GM08714 (cell line): ENCODE measurements at regions not wholly inside any gene's neighbourhood (a gene's known extent, or its start where the extent isn't known, plus 50 kb on each side); places are given as distances from the start of the nearest gene placed in this dataset.

ENCODE experiments used
- H3K4me3 ChIP-seq: fragments of 200-500 bp; sonication (Bioruptor generic); 2 replicates; pipeline ENCODE4 v1.5.1; 2014; ENCODE audit warnings: mild to moderate bottlenecking, low read length, inconsistent platforms
- ZNF274 ChIP-seq: IDR thresholded peaks from 2 replicates; pipeline ENCODE4 v1.6.1; 2012; ENCODE audit warnings: mild to moderate bottlenecking, low read depth, low read length

DNA sequence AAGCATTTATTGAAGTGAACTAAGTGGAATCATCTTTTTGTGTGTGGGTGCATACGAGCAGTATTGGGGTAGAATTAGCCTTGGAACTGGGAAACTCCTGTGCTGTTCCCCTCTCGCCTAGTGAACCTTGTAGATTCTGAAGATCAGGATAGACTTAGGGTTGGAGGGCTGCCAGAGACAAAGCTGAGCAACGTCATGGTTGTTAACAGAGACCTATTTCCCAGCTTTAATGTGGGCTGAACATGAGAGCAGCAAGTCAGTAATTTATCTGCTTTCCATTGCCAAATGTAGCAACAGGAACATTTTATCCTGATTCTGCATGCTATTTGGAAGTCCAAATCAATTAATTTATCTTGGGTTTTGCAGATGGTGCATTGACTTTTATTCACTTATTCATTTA, 246.6 kb downstream of the IL20RB start:
- no peak for TF ChIP-seq ZNF274

DNA sequence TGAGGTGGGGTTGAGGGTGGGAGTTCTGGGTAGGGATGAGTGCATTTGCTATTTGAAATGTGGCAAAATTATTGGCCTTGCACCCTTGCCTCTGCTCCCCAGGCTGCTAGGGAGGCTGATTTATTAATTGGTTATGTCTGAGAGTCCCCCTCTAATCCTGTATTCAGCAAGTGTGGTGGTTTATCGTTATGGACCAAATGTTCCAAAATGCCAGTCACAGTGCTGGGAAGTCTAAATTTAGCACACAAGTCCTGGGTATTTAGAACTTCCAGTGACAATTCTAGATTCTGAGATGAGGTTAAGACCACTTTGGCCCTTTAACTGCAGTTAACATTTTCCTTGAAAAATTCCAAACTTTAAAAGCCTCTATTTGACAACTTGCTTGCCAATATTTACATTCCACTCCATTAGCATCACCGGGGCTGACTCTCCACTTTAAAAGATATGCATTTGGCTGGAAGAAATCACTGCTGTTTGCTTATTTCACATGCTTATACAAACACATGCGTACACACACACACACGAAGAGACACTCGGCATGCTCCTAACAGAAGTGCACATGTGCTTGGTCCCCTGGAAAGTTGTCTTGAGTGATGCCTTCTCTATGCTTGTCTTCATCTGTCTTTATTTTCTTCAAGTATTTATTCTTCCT, 247.7 kb downstream of the IL20RB start:
- no peak overlapping the region for H3K4me3 ChIP-seq
- TF ChIP-seq ZNF274: no peak

More for the DNA sequence above, 246.6 kb downstream of the IL20RB start:
- no peak overlapping the region for H3K4me3 ChIP-seq

DNA sequence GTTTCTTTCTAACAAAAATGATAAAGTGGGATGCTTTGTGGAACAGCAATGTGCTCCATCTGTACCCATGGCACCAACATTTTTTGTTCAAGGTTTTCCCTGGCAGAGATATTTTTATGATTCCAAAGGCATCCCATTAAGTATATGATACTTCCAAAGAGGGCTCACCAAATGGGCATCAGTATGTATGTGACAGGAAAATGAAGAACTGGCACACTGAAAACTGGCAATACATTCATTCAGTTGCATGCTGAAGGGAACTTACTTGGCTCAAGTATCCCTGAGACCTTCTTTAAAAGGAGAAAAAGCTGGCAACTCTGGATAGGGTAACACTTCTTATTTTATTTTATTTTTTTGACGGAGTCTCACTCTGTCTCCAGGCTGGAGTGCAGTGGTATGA, 249.8 kb downstream of the IL20RB start:
- TF ChIP-seq ZNF274: no peak
- no peak overlapping the region for H3K4me3 ChIP-seq

DNA sequence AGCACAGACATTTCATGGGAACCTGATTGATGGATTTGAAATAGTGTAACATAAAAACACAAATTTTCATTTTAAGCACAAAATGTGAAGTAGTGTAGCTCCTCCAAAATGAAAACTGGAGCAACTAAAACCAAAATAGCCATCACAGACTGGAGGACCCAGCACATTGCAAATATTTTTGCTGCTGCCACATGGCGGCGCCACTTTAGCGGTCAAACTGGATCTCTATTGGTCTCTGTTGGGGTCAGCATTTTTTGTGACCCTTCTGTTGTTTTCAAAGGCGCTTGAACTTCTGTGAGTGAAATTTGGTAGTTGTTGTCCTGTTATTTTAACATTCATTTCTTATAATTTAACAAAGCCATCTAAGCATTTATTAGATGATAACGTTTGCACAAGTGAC, 259.9 kb downstream of the IL20RB start:
- H3K4me3 ChIP-seq: no peak overlapping the region
- no peak for TF ChIP-seq ZNF274

DNA sequence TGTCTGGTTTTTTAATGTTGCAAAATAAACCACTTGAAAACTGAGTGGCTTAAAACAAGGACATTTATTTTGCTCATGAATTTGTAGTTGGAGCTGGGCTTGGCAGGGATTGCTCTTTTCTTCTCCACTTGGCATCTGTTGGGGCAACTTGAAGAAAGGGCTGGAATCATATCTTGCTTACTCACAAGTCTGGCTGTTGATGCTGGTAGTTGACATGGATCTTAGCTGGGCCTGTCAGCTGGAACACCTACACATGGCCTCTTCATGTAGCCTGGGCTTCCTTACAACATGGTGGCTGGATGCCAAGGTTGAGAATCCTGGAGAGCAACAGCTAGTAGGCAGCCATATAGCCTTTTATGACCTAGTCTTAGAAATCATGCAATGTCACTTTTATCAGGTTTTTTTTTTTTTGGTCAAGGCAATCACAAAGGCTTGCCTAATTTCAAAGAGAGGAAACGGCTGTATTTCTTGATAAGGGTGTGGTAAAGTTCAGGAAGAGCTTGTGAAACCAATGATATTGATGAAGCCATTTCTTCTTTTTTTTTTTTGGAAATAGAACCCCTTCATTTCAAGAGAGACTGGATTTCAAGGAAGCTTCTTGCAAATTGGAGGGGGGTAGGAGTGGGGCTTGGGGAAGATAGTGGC, 262.1 kb downstream of the IL20RB start:
- H3K4me3 ChIP-seq: no peak overlapping the region
- TF ChIP-seq ZNF274: no peak

DNA sequence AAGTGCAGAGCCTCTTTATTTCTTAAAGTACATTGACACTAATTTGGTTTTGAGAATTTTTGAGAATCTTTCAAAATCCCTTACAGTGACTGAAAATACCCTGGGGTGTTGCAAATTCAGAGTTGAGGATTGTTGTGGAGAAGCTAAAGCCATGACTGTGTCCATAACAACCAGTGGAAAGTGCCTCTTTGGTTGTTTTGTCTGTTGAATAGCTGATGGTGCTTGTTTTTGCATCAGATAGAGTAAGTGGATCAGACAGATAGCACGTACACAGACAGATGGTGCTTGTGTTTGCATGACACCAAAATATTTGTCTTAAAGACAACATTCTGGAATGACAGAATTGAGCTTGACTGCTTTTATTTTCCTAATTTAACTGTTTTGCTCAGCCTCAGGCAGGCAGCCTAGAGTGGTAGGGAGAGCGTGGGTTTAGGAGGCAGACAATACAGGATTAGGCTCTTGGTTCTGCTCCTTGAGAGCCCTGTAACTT, 265.0 kb downstream of the IL20RB start:
- no peak for TF ChIP-seq ZNF274

DNA sequence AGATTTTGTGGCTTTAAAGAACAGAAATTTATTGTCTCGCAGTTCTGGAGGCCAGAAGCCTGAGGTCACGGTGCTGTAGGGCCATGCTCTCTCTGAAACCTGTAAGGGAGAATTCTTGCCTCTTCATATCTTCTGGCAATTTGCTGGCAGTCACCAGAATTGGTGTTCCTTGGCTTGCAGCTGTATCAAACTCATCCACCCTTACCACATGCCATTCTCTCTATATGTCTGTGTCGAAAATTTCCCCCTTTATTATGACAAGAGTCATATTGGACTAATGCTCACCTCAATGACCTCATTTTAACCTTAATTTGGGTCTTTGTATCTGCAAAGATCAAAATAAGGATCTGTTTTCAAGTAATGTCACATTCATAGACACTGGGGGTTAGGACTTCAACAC, 266.7 kb downstream of the IL20RB start:
- no peak overlapping the region for H3K4me3 ChIP-seq
- no peak for TF ChIP-seq ZNF274

More for the DNA sequence above, 265.0 kb downstream of the IL20RB start:
- no peak overlapping the region for H3K4me3 ChIP-seq

DNA sequence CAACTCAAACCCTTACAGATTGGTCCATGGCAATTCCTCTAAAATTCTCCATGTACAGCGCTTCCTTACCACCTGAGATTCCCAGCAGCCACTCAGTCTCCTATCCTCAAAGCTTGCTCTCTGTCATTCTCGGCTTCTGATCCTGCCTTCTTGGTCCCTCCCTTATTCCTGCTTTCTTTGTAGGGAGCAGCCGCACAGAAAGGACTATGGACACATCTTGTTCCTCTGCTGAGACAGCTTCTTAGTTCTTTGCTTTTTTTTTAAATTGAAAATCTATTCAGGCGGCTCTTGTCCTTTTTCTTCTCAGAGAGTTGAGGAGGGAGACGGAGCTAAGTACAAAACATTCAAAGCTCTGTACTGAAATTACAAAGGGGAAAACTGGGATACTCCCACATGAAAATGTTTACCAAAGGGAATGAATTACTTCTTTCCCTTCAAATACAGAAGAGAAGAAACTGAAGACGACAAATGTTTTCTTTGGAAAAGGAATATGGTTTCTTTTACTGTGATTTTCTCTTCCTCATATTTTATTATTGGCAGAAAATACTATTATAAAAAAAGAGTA, 285.1 kb downstream of the IL20RB start:
- no peak overlapping the region for H3K4me3 ChIP-seq
- no peak for TF ChIP-seq ZNF274

DNA sequence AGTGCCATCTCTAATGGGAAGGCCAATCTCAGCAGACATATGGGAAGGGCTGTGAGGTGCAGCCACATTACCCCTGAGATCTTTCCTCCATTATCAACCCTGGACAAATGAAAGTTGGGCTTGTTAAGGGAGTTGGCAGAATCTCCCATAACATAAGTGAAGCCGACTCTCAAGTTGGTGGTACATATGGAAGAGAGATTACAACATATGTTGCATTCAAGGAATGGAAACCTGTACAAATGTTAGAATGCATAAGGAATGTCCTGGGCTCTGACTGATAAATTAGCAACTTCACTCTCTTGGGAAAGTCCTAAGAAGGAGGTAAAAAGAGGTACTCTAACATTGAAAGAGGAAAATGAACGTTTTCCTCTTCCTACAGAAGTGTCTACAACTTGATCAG, 288.7 kb downstream of the IL20RB start:
- no peak overlapping the region for H3K4me3 ChIP-seq
- no peak for TF ChIP-seq ZNF274

DNA sequence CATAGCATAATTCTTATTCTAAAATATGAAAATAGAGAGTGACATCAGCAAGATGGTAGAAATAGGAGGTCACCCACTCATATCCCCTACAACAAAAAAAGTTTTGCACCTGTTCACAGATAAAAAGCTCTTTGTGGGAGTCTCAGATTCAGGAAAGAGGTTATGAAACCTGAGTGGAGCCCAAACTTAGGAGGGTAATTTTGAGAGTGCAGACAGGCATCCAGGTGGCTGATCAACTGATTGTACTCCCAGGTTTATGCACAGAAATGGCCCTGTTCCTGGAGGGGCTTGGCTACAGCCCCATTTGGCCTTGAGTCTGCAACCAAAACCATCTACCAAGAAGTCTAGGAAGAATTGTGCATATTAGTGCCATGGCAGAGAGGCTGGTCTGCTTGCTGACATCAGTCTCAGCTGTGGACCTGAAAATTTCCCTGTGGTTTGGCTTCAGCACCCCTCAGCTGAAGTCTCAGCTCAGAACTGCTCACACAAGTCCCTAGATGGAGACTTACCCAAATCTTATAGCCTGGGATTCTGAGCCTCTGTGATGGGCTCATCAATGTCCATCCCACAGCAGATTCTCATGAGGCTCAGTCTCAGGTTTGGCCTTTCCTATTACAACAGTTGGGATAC, 291.6 kb downstream of the IL20RB start:
- no peak overlapping the region for H3K4me3 ChIP-seq
- no peak for TF ChIP-seq ZNF274

DNA sequence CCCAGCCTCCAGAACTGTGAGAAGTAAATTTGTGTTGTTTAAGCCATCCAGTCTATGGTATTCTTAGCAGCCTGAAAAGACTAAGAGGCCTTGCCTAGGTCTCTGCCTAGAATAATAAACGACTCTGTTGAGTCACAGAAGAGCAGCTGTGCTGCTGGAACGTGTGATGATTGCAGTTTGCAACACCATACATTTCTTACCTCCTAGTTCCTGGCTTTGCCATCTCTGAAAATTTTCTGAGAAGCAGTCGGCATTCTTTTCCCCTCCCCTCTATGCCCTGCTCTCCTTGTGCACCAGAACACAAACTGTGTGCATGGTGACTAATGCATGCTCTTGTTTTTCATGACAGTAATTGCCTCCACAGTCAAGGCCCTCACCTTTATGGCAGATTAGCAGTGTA, 301.3 kb downstream of the IL20RB start:
- no peak for TF ChIP-seq ZNF274
- H3K4me3 ChIP-seq: no peak overlapping the region

DNA sequence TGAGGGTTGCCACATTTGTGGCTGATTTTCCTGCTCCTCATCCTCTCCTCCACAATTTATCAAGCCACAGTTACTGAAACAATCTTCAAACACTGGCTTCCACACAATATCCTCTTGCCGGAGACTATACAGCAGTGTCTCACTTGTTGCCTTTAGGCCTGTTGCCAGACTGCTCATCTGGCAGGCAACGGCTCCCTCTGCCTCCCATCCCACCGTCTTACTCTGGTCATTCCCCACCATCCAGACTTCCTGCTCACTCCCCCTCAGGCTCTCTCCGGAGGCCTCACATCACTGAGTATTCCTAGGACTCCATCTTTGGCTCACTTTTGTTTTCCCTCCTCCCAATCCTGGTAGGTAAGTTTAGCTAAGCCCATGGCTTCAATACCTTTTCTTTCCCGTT, 301.9 kb downstream of the IL20RB start:
- H3K4me3 ChIP-seq: no peak overlapping the region
- no peak for TF ChIP-seq ZNF274

DNA sequence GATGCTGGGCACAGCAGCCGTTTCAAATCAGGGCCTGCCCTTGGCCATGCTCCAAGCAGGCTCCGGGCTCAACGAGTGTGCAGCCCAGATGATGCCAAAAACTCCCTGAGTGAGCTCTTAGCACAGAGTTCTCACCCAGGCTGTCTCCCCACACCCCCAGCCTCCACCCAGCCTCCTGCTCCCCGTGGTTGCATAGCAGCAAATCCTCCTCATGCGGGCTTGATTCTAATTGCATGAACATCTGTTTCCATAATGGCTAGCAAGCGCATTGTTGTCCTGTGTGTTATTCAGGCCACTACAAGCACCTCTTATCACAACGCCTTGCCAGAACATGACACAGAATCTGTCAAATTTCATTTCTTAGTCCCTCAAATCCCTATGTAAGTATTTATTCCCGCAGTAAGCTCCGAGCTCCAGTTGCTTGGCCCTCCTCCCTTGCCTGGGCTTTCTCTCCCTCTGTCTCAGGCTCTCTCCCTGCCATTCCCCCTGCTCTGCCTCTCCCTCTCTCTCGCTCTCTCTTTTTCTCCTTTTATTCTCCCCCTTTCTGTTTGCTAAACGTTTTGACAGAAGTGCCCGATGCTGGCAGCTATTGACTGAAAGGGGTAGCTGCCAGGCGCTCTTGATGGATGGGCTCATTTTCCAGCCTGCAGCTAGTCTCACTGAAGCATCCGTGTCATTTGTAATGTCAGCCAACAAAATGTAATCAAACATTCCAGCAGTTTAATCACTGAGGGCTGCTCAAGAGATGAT, 306.5 kb downstream of the IL20RB start:
- no peak for TF ChIP-seq ZNF274
- no peak overlapping the region for H3K4me3 ChIP-seq

DNA sequence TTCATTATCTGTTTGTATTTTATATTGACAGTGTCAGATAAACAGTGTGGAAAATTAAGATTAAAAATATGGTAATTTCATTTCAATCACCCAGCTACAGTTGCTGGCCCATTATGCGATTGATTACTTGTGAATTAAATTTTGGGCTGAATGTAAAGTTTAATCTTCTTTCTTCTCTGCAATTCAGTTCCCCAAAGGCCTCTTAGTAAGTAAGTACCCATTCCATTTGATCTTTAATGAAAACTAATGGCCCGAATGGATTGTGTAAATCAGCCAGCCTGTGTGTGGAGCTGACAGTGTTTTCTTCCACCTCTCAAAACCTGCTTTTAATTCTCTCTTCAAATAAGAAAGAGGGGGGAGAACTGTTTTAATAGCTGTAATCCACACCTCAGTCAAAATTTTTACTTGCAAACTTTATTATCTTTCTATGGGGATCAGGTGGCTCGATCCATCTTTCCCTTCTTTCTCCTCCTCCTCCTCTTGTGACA, 307.1 kb downstream of the IL20RB start:
- no peak for TF ChIP-seq ZNF274
- no peak overlapping the region for H3K4me3 ChIP-seq

DNA sequence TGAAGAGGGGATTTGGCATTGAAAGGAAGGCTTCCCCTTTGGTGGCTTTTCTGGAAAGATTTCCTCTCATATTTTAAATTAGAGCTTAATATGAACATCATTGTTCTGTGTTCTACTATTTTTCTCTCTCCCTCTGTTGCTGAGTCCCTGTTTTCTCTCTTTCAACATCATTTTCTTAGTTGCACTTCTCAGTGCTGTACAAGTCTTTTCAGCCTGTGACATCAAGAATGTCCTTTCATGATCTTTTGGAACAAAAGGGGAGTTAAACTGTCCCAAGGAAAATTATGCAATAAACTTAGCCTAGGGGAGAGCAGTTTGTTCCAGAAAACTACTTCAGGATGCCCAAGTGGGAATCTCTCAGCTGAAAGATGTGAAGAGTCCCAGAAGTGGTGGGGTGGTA, 325.1 kb downstream of the IL20RB start:
- no peak for TF ChIP-seq ZNF274
- no peak overlapping the region for H3K4me3 ChIP-seq
